NOMO-1 (cell line): ENCODE measurements at regions not wholly inside any gene's neighbourhood (a gene's known extent, or its start where the extent isn't known, plus 50 kb on each side); places are given as distances from the start of the nearest gene placed in this dataset.

ENCODE experiments used
- DNase-seq, 2 experiments: peaks; one replicate each; lab custom pipeline; 2025; ENCODE audit not compliant: unreplicated experiment in 2 of 2; lab: John Stamatoyannopoulos, UW

GRCh38 chr1:2914702-2915101 is 106.6 kb upstream of the ACTRT2 start:
- no peak for DNase-seq

- DNase-seq = no peak
Measured at GRCh38 chr1:2916153-2916552, 105.1 kb upstream of the ACTRT2 start.

GRCh38 chr1:2916706-2917105 is 104.6 kb upstream of the ACTRT2 start:
- DNase-seq = no peak

GRCh38 chr1:2917284-2917683 is 104.0 kb upstream of the ACTRT2 start:
- no peak for DNase-seq

- DNase-seq = no peak
Measured at GRCh38 chr1:2918441-2918840, 102.8 kb upstream of the ACTRT2 start.

- DNase-seq = no peak
Measured at GRCh38 chr1:2919841-2920240, 101.4 kb upstream of the ACTRT2 start.

- no peak for DNase-seq
Measured at GRCh38 chr1:2920421-2921015, 100.7 kb upstream of the ACTRT2 start.

GRCh38 chr1:2921970-2922686 is 99.1 kb upstream of the ACTRT2 start:
- no peak for DNase-seq

GRCh38 chr1:2923351-2923750 is 97.9 kb upstream of the ACTRT2 start:
- DNase-seq = no peak

- no peak for DNase-seq
Measured at GRCh38 chr1:2925291-2925690, 96.0 kb upstream of the ACTRT2 start.

GRCh38 chr1:2925918-2926317 is 95.3 kb upstream of the ACTRT2 start:
- DNase-seq = no peak

GRCh38 chr1:2926447-2927055 is 94.7 kb upstream of the ACTRT2 start:
- DNase-seq = no peak

GRCh38 chr1:2927393-2928360 is 93.6 kb upstream of the ACTRT2 start:
- DNase-seq = peak; percentile 59 to 72

- no peak for DNase-seq
Measured at GRCh38 chr1:2928366-2929325, 92.6 kb upstream of the ACTRT2 start.

- DNase-seq = no peak
Measured at GRCh38 chr1:2929335-2929734, 91.9 kb upstream of the ACTRT2 start.

- DNase-seq = no peak
Measured at GRCh38 chr1:2930016-2930815, 91.1 kb upstream of the ACTRT2 start.

GRCh38 chr1:2930913-2931723 is 90.1 kb upstream of the ACTRT2 start:
- DNase-seq = no peak

GRCh38 chr1:2931724-2932401 is 89.4 kb upstream of the ACTRT2 start:
- DNase-seq = no peak
